Globus pallidus (tissue), 1 donor: ENCODE measurements at regions not wholly inside any gene's neighbourhood (a gene's known extent, or its start where the extent isn't known, plus 50 kb on each side); places are given as distances from the start of the nearest gene placed in this dataset.

Source experiments
- DNase-seq: peaks from one replicate; pipeline ENCODE4 v3.0.0-alpha.2; 2015; ENCODE audit warnings: low spot score

GRCh38 chr13:40170091-40170490 is 496.4 kb downstream of the FOXO1 start:
- DNase-seq = no peak

- no peak for DNase-seq
Measured at GRCh38 chr13:40170982-40171381, 495.5 kb downstream of the FOXO1 start.

GRCh38 chr13:40171566-40171965 is 494.9 kb downstream of the FOXO1 start:
- no peak for DNase-seq

- no peak for DNase-seq
Measured at GRCh38 chr13:40172149-40172591, 494.3 kb downstream of the FOXO1 start.

- DNase-seq = no peak
Measured at GRCh38 chr13:40172878-40173277, 493.6 kb downstream of the FOXO1 start.

- DNase-seq = no peak
Measured at GRCh38 chr13:40175639-40176038, 490.8 kb downstream of the FOXO1 start.

- no peak for DNase-seq
Measured at GRCh38 chr13:40176242-40176641, 490.2 kb downstream of the FOXO1 start.

GRCh38 chr13:40178130-40178529 is 488.3 kb downstream of the FOXO1 start:
- DNase-seq = no peak

GRCh38 chr13:40179445-40180281 is 486.8 kb downstream of the FOXO1 start:
- DNase-seq = no peak

- DNase-seq = no peak
Measured at GRCh38 chr13:40180776-40181175, 485.7 kb downstream of the FOXO1 start.

- no peak for DNase-seq
Measured at GRCh38 chr13:40181203-40181845, 485.1 kb downstream of the FOXO1 start.

- DNase-seq = no peak
Measured at GRCh38 chr13:40182591-40182990, 483.9 kb downstream of the FOXO1 start.

GRCh38 chr13:40185414-40185813 is 481.0 kb downstream of the FOXO1 start:
- no peak for DNase-seq

GRCh38 chr13:40186041-40186440 is 480.4 kb downstream of the FOXO1 start:
- no peak for DNase-seq

GRCh38 chr13:40186626-40187323 is 479.7 kb downstream of the FOXO1 start:
- DNase-seq = no peak

GRCh38 chr13:40187324-40187795 is 479.1 kb downstream of the FOXO1 start:
- no peak for DNase-seq

GRCh38 chr13:40187841-40188591 is 478.4 kb downstream of the FOXO1 start:
- no peak for DNase-seq

GRCh38 chr13:40189426-40189825 is 477.0 kb downstream of the FOXO1 start:
- no peak for DNase-seq

GRCh38 chr13:40189898-40190630 is 476.4 kb downstream of the FOXO1 start:
- peak; percentile 98 for DNase-seq

GRCh38 chr13:40190641-40191100 is 475.8 kb downstream of the FOXO1 start:
- peak; percentile 96 for DNase-seq
